NCI-H460 (cell line): ENCODE measurements at regions not wholly inside any gene's neighbourhood (a gene's known extent, or its start where the extent isn't known, plus 50 kb on each side); places are given as distances from the start of the nearest gene placed in this dataset.
"Not testable (repeated sequence)": the region's sequence is repeated elsewhere in the genome, so short reads cannot be mapped to it uniquely, and the experiment has no call there.

ENCODE experiments used
- DNase-seq: peaks from one replicate; pipeline ENCODE4 v3.0.0-alpha.2; 2016; ENCODE audit warnings: low read depth; ENCODE audit errors: extremely low read depth

DNA sequence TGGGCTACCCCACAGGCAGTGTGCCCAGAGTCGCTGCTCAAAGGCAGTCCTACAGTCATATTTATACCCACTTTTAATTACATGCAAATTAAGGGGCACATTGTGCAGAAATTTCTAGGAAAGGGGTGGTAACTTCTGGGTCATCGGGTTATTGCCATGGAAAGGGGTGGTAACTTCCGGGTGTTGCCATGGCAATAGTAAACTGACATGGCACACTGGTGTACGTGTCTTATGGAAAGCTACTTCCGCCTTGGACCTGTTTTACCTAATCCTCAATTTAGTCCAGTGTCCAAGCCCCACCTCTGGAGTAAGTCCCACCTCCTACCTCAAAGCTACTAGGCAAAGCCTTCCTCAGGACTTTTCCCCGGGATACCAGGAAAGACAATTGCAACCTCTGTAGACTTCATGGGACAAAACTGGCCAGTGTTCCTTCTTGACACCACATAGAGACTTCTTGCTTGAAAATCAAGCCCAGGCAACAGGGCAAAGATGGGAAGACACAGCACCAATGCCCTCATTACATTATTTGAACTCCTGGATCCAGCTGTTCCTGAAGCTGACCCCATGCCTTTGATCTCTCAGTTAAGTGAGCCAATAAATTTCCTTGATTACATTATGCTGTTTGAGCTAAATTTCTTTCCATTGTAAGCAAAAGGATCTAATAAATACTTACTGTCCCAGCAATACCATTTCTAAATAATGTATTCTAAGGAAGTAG is 63.3 kb upstream of the AGAP1 start:
- DNase-seq: no peak

DNA sequence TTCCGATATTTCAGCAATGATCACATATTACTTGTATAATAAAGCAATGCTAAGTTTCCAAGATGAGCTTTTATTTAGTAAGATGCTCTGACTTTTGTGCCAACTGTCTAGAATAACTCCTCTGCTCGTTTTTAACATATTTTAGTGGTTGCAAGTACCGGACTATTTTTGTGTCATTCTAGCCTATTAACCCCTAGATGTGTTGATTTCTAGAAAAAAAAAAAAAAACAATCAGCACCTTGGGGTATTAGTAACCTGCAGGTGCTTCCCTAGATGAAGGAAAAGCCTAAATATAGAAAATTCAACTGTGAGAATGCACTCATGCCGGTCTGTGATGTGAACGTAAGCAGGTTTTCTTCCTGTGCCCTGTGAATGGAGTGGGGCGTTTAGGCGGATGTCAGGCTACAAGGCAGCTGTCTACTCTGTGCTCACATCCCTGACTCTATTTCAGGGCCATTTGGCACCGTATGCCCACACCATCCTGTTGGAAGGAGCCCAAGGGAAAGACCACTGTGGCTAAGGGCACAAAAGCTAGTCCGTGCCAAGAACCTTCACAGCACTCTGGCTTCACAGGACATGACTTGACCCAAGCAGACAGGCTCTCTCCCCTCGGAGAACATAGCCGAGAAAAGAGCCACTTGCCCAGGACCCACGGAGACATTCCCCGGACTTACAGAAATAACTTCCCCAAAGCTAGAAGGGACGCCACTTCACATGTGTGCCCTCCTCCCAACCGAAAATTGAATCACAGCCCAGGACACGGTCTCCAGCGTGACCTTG is 60.9 kb upstream of the AGAP1 start:
- no peak for DNase-seq

DNA sequence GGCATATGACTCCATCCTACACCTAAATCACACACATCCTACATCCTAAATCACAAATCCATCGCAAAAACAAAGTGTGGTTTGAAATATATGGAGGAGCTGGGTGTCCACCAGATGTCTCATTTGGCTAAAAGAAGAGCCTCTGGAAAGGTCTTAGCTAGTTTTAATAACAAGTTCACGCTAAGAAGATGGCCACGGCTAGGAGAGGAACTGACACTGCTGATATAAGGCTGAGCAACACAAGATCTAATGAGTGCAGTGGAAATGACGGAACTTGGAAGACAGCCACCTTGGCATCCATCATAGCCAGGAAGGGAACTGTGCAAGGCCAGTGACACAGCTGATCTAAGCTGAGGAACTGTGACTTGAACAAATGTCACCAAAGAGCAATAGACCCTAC is 60.0 kb upstream of the AGAP1 start:
- peak; percentile 82 for DNase-seq

DNA sequence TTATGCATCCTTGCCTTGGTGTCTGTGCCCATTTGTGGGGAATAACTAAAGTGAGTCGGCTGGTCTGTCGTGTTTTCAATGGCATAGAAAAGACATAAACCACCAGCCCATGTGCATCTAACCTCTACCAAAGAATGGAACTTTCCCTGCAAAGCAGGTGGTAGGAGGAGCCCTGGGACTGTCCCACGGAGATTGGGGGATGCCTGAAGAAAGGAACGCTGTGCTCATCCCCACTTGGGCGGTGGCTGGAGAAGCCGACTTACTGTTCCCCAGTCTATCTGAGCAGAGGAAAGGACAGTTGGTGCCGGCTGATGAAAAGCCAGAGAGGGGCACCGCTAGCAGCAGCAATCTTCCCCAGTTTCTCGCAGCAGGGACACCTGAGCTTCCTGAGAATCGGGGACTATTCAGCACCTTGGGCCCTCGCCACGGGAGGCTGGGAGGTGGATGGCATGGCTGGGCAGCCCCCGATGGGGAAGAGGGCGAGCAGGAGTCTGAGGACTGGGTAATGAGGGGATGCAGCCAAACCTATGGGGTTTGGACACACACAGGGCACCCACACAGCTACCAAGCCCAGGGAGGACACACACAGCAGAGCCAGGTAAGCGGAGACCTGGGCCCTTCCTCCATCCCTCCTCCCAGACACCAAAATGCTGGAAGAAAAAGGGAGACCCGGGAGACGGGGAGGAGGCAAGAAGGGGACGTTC is 53.7 kb upstream of the AGAP1 start:
- no peak for DNase-seq

DNA sequence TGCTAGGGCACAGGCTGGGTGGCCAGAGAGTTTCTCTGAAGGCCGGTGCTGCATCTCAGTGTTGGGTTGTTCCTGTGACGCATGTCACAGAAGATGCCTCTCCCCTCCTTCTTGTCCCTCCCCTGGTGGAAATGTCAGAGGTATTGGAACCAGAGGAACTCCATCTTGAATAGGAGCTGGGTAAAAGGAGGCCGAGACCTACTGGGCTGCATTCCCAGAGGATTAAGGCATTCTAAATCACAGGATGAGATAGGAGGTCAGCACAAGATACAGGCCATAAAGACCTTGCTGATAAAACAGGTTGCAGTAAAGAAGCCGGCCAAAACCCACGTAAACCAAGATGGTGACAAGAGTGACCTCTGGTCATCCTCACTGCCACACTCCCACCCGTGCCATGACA is 50.3 kb upstream of the AGAP1 start:
- DNase-seq: not testable (repeated sequence)
